ENCODE measurements at regions not wholly inside any gene's neighbourhood (a gene's known extent, or its start where the extent isn't known, plus 50 kb on each side); places are given as distances from the start of the nearest gene placed in this dataset.

- DNase-seq = no peak
These were observed 80.3 kb upstream of the KCNMB2 start for GRCh38 chr3:178455946-178456345.

- DNase-seq = no peak
These were observed 79.5 kb upstream of the KCNMB2 start for GRCh38 chr3:178456621-178457285.

DNA sequence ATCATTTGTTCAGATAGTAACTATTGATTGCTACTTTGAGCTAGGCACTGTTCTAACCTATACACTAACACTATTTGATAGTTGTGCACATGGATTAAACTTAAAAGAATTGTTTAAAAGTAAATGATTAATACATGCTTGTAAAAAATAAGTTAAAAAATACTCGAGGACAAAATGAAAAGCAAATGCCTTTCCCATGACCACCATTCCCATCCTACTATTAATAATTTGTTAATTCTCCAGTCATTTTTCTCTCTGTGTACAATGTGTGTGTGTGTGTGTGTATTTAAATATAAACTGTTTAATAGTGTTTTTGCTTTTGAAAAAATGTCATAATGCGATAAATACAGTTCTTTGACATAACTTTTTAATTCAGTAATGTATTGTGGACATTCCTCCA lies 78.7 kb upstream of the KCNMB2 start:
- DNase-seq = no peak

GRCh38 chr3:178458313-178459037 lies 77.8 kb upstream of the KCNMB2 start:
- no peak for DNase-seq

DNA sequence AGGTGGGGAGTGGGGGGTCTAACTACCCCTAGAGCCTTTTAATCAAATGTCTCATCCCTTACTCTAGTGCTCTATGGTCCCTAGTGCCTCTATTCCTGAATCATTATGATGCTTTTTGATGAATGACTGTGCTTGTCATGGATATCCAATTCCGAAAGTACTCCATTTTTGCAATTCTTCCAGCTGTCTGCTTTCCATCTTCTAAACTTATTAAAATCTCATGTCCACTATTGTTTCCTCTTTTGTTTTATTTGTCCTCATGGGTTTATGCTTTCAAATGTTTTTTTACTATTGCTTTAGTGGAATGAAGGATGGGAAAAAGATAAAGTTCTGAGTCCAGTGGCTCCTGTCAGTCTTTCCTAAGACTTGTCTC lies 77.2 kb upstream of the KCNMB2 start:
- DNase-seq = no peak

DNA sequence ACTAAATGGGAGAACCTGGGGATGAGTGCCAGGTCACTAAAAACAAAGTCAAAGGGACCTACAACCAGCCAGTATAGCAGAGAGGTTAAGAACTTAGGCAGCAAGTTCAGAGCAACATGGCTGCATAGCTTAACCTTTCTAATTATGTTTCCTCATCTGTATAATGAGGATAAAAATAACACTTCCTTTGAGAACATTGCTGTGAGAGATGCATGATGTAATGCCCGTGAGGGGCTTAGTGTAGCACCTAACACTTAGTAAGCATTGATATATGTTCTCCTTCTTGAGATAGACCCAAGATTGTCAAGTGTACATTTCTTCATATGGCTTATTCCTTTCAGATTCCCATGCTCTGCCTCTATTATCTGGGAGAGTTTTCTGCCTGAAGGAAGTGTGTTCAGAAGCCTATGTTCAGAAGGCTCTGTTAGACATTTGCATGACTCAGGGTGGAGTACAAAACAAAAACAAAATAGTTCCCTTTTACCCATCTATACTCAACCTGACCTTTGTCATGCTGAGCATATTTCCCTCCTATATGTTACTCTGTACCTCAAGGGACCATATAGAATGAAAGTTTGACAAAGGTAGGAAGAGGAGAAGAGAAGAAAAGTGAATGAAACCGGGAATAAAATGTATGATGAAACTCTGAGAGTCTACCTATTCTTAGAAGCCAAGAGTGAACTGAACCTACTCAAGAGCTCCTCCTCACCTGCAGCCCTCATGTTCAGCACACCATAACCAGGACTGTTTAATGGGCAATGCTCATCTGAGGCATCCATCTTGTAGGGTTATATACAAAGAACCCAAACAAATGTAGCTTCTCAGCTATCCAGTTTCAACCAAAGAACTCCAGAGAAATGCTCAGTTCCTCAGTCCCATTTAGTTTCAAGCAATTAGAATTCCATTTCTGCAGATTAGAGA lies 70.7 kb upstream of the KCNMB2 start:
- DNase-seq = no peak

DNA sequence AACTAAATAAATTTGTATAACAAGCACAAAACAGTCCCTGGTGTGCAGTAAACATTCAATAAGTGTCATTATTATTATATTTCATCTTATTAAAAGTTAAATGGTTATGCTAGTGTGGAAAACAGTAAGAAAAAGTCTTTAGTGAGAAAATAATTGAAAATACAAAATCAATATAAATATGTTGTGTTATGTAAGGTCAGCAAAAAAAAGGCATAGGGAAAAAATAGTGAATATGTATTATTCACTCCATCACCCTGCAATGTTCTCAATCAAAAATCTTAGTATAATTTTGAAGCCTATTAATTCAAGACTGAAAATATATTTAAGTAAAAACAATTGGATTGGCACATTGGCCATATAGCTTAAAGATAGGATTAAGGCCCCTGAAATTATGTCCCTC lies 63.3 kb upstream of the KCNMB2 start:
- DNase-seq = no peak

DNA sequence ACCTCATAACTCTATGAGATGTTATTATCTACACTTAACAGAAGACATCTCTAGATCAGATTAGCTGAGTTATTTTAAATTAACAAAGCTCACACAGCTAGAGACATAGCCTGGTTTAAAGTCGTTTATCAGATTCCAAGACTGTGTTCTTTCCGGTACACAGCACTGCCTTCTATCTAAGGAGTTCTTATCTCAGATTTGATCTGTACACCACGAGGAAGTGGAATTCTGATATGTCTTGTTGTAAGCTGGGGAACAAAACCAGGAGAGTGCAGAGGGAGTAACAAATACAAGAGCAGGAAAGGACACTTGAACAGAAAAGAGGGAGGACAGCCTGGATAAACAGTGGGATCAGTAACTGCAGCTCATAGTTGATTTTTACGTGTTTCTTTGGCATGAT lies 61.7 kb upstream of the KCNMB2 start:
- DNase-seq = no peak

DNA sequence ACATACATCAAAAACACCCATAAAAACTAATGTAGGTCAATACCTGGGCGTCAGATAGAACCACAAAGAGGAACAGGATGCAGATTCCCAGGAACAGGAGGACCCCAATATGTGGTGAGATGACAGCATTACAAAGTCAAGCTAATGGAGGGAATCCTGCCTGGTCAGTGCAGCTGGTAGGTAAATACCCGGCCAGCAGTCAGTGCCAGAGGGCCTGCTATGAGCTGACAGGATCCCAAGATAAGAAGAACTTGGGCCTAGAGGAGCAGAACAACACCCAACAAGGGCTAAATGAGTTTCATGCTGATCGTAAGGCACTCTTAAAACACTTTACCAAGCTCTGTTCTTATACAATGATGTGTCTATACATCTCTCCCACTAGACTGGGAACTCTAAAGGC lies 61.2 kb upstream of the KCNMB2 start:
- DNase-seq = no peak

GRCh38 chr3:178476886-178477285 lies 59.4 kb upstream of the KCNMB2 start:
- DNase-seq = no peak

- DNase-seq = no peak
These were observed 56.8 kb upstream of the KCNMB2 start for GRCh38 chr3:178479446-178479845.

GRCh38 chr3:178479860-178480259 lies 56.4 kb upstream of the KCNMB2 start:
- no peak for DNase-seq

DNA sequence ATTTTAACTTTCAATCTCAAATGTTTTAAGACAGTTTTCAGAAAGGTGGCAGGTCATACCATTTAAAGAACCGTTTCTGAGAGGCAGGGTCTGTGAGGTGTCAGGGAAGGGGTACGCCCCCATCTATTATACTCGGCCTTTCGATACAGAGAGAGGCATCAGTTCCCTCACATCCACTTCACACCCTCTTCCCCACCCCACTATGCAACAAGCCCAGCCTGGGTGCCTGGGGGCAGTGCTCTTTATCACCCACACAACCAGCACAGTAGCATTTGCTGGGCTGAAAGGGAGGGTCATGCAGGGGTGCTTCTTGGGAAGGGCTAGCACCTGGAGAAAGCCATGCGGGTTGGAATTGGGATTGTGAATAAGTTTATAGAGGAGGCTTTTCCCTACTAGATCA lies 56.0 kb upstream of the KCNMB2 start:
- DNase-seq = no peak

DNA sequence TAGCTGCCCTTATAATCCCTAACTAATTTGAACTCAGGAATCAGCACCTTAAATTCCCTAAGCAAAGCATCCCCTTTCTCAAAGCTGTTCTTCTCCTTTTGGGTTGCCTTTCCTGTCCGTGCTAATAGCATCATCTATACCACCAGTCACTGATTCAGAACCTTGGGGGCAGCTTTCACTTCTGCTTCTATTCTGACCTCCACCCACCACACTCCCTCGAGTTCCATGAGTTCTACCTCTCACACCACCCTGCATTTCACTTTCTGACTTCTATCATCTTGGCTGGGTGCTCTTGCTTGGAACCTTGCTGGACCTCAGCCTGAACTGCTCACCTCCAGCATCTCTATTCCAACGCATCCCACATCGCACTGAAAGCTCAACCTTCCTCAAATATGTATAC lies 55.4 kb upstream of the KCNMB2 start:
- no peak for DNase-seq

DNA sequence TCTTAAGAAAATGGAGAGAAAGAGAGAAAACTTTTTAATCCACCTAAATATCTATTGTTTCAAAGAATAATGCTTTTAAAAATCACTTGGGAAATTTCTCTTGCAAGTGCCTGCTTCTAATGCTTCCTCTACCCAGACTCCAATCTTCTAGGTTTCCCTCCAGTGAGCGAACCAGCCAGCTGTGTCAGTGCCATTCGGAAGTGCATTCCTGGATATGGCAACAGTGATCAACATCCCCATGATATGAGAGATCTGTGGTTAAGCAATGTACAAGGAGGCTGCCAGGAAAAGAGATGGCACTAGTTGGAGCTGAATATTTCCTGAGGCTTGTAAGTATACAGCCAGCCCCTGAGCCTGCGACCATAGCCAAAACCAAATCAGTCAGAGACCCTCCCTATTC lies 53.3 kb upstream of the KCNMB2 start:
- DNase-seq = no peak

DNA sequence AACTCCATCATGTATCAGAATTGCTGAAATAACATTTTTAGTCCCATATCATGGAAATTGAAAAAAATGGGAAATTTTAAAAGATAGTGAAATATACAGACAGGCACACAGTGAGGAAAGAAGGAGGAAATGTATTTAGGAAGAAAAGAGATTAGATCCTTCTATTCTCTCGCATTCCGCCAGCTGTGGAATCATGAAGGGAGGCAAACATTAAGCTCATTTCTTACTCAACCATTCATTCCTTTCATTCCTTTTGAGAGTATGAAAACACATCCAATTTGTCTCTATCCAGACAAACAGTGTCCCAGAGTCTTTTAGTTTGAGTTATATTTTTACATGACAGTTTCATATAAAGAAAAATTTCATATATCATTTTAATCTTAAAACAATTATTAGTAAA lies 52.5 kb upstream of the KCNMB2 start:
- no peak for DNase-seq

DNA sequence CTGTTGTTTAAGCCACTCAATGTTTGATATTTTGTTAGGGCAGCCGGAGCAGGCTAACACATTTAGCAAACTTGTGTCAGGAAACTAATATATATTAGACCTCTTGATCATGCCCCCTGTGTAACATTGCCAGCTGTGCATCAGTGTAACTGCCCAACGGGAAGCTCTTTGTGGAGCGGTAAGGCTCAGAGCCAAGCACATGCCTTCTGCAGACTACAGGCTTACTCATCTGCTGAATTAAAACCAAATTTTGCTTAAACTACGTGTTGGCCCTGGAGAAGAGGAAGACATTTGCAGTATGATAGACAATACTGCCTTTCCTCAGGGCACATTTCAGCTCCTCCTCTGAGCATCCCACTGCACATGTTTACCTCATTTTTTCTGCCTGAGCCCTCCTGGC lies 50.5 kb upstream of the KCNMB2 start:
- DNase-seq = no peak
